HepG2 (cell line): ENCODE measurements at regions not wholly inside any gene's neighbourhood (a gene's known extent, or its start where the extent isn't known, plus 50 kb on each side); places are given as distances from the start of the nearest gene placed in this dataset.

Experiments
- ATAC-seq: fragments of 200-7000 bp; cut with Tn5 transposase; 3 replicates; pipeline ENCODE4 v1.9.1; 2020; ENCODE audit warnings: mild to moderate bottlenecking, moderate library complexity
- BruUV-seq: library from RNA; stranded (reverse); fragments of 400-500 nt; replicated peaks from 2 replicates; lab custom pipeline; 2021; lab: Mats Ljungman, UMichigan
- CTCF ChIA-PET: fragments of 300-600 bp; formaldehyde crosslinking; extraction: SDS; loops from one replicate; lab custom pipeline; 2021; ENCODE audit warnings: low total read pairs, inconsistent platforms, low intra/inter-chr PET ratio; lab: Yijun Ruan, JAX
- POLR2A ChIA-PET: fragments of 350-600 bp; sonication (Branson Sonifier 250); formaldehyde crosslinking; loops from one replicate; lab custom pipeline; 2020; ENCODE audit warnings: antibody characterized with exemption, inconsistent platforms; lab: Yijun Ruan, JAX
- DNase-seq: peaks from one replicate; pipeline ENCODE4 v3.0.0-alpha.2; 2015; ENCODE audit warnings: low spot score
- FAIRE-seq: peaks from 3 replicates; lab custom pipeline; 2011; peaks lifted over from hg19 to GRCh38; lab: Jason Lieb, UNC
- H2AFZ ChIP-seq: one replicate; pipeline ENCODE4 v1.6.1; 2011; ENCODE audit warnings: low read length, inconsistent platforms
- H3K27ac ChIP-seq: fragments of 300-600 bp; 3 replicates; pipeline ENCODE4 v1.8.0; 2011; ENCODE audit warnings: mixed run types, mild to moderate bottlenecking, mixed read lengths, low read length, inconsistent platforms; ENCODE audit not compliant: insufficient read depth; ENCODE audit errors: extremely low read length
- H3K27me3 ChIP-seq, 2 experiments: fragments of 200-600 bp in 1 of 2; 2 replicates in 1 of 2; 3 replicates in 1 of 2; pipeline versions ENCODE4 v1.6.0 to v1.8.0; 2011; ENCODE audit warnings: low read length in 2 of 2, mild to moderate bottlenecking in 2 of 2, moderate library complexity in 2 of 2, inconsistent platforms in 1 of 2; ENCODE audit not compliant: insufficient read depth in 2 of 2, control insufficient read depth in 1 of 2
- H3K36me3 ChIP-seq, 2 experiments: fragments of 200-600 bp in 1 of 2; replicated peaks in 1 of 2; 2 replicates in 1 of 2; 3 replicates in 1 of 2; pipeline versions ENCODE4 v1.5.1 to v1.8.0; 2011; ENCODE audit warnings: low read length in 2 of 2, inconsistent platforms in 1 of 2; ENCODE audit not compliant: insufficient read depth in 2 of 2, control insufficient read depth in 1 of 2
- H3K4me1 ChIP-seq: 2 replicates; pipeline ENCODE4 v1.5.1; 2012; ENCODE audit warnings: low read length, inconsistent platforms; ENCODE audit not compliant: insufficient read depth
- H3K4me2 ChIP-seq: 2 replicates; pipeline ENCODE4 v1.6.0; 2011; ENCODE audit warnings: low read depth, low read length, inconsistent platforms
- H3K4me3 ChIP-seq, 3 experiments: fragments of 200-600 bp in 1 of 3; sonication (generic), shearing (Covaris generic) in 1 of 3; replicated peaks in 1 of 3; 2 replicates each; pipeline ENCODE4 v1.5.1; 2011 to 2016; ENCODE audit warnings: low read length in 3 of 3, inconsistent platforms in 2 of 3, low read depth in 2 of 3, mild to moderate bottlenecking in 2 of 3, control low read depth in 1 of 3, mixed read lengths in 1 of 3; ENCODE audit not compliant: insufficient read depth in 1 of 3
- H3K79me2 ChIP-seq: one replicate; pipeline ENCODE4 v1.6.1; 2011; ENCODE audit warnings: low read length, inconsistent platforms; ENCODE audit not compliant: insufficient read depth
- H3K9ac ChIP-seq: 2 replicates; pipeline ENCODE4 v1.6.0; 2011; ENCODE audit warnings: mild to moderate bottlenecking, low read depth, low read length, inconsistent platforms; ENCODE audit not compliant: insufficient read depth
- H3K9me3 ChIP-seq: 2 replicates; pipeline ENCODE4 v1.5.1; 2012; ENCODE audit warnings: mild to moderate bottlenecking, low read length
- H4K20me1 ChIP-seq: 2 replicates; pipeline ENCODE4 v1.6.0; 2011; ENCODE audit warnings: inconsistent platforms, mild to moderate bottlenecking, low read length, moderate library complexity; ENCODE audit not compliant: insufficient read depth
- BRD4 ChIP-seq: sonication (generic); formaldehyde crosslinking; IDR thresholded peaks from 2 replicates; pipeline ENCODE4 v1.4.0; 2020; ENCODE audit warnings: missing genetic modification reagents
- FOSL2 ChIP-seq: sonication (generic); formaldehyde crosslinking; IDR thresholded peaks from 2 replicates; pipeline ENCODE4 v1.4.0; 2020; ENCODE audit warnings: missing genetic modification reagents
- THYN1 ChIP-seq: sonication (generic); formaldehyde crosslinking; IDR thresholded peaks from 2 replicates; pipeline ENCODE4 v1.8.1; 2023; ENCODE audit warnings: low read depth, mild to moderate bottlenecking, moderate library complexity, missing genetic modification reagents, borderline replicate concordance
- ZBTB20 ChIP-seq: sonication (generic); formaldehyde crosslinking; IDR thresholded peaks from 2 replicates; pipeline ENCODE4 v1.8.1; 2023; ENCODE audit warnings: missing genetic modification reagents, low read depth, mild to moderate bottlenecking, borderline replicate concordance
- ZNF20 ChIP-seq: sonication (generic); formaldehyde crosslinking; IDR thresholded peaks from 2 replicates; pipeline ENCODE4 v1.4.0; 2020; ENCODE audit warnings: mild to moderate bottlenecking, moderate library complexity, missing genetic modification reagents
- ZNF280B ChIP-seq: sonication (generic); formaldehyde crosslinking; IDR thresholded peaks from 2 replicates; pipeline ENCODE4 v1.5.0; 2020; ENCODE audit warnings: missing genetic modification reagents, mild to moderate bottlenecking, borderline replicate concordance
- ZNF883 ChIP-seq: sonication (generic); formaldehyde crosslinking; IDR thresholded peaks from 2 replicates; pipeline ENCODE4 v1.5.1; 2020; ENCODE audit warnings: mild to moderate bottlenecking, missing genetic modification reagents; ENCODE audit errors: not compliant biosample characterization
- WGBS: methylation state at CpG from one replicate; pipeline ENCODE4 v1.1.6; 2017; ENCODE audit warnings: low lambda C conversion rate; 5-methylcytosine and 5-hydroxymethylcytosine counted together
- in situ Hi-C: cut with HindIII; loops from 2 replicates; pipeline ENCODE4 v1.10.0; 2017; ENCODE audit warnings: low pct_unique_long_range_greater_than_20kb; ENCODE audit not compliant: extremely low pct_ligation_motif_present
- intact Hi-C: fragments of 100-400 bp; cut with micrococcal nuclease; formaldehyde crosslinking; loops from one replicate; pipeline ENCODE4 v1.10.0; 2022; ENCODE audit not compliant: unreplicated experiment
- TF ChIP-seq, protein P1 (sequence below): sonication (generic); formaldehyde crosslinking; IDR thresholded peaks from 2 replicates; pipeline ENCODE4 v1.4.0; 2020; ENCODE audit warnings: mild to moderate bottlenecking, missing genetic modification reagents

- POLR2A ChIA-PET = no interaction called here
- H3K4me2 ChIP-seq = no peak overlapping the region
- CTCF ChIA-PET = no interaction called here
- peaks cover 0 to 16% of the 10 kb centered on the region in 2 experiments; a peak in 4 of 5 replicates for H3K27me3 ChIP-seq
- H3K9ac ChIP-seq = no peak overlapping the region
- no peak for DNase-seq
- no peak for TF ChIP-seq ZNF883 (CRISPR knock-in tag)
- TF ChIP-seq, protein P1, sequence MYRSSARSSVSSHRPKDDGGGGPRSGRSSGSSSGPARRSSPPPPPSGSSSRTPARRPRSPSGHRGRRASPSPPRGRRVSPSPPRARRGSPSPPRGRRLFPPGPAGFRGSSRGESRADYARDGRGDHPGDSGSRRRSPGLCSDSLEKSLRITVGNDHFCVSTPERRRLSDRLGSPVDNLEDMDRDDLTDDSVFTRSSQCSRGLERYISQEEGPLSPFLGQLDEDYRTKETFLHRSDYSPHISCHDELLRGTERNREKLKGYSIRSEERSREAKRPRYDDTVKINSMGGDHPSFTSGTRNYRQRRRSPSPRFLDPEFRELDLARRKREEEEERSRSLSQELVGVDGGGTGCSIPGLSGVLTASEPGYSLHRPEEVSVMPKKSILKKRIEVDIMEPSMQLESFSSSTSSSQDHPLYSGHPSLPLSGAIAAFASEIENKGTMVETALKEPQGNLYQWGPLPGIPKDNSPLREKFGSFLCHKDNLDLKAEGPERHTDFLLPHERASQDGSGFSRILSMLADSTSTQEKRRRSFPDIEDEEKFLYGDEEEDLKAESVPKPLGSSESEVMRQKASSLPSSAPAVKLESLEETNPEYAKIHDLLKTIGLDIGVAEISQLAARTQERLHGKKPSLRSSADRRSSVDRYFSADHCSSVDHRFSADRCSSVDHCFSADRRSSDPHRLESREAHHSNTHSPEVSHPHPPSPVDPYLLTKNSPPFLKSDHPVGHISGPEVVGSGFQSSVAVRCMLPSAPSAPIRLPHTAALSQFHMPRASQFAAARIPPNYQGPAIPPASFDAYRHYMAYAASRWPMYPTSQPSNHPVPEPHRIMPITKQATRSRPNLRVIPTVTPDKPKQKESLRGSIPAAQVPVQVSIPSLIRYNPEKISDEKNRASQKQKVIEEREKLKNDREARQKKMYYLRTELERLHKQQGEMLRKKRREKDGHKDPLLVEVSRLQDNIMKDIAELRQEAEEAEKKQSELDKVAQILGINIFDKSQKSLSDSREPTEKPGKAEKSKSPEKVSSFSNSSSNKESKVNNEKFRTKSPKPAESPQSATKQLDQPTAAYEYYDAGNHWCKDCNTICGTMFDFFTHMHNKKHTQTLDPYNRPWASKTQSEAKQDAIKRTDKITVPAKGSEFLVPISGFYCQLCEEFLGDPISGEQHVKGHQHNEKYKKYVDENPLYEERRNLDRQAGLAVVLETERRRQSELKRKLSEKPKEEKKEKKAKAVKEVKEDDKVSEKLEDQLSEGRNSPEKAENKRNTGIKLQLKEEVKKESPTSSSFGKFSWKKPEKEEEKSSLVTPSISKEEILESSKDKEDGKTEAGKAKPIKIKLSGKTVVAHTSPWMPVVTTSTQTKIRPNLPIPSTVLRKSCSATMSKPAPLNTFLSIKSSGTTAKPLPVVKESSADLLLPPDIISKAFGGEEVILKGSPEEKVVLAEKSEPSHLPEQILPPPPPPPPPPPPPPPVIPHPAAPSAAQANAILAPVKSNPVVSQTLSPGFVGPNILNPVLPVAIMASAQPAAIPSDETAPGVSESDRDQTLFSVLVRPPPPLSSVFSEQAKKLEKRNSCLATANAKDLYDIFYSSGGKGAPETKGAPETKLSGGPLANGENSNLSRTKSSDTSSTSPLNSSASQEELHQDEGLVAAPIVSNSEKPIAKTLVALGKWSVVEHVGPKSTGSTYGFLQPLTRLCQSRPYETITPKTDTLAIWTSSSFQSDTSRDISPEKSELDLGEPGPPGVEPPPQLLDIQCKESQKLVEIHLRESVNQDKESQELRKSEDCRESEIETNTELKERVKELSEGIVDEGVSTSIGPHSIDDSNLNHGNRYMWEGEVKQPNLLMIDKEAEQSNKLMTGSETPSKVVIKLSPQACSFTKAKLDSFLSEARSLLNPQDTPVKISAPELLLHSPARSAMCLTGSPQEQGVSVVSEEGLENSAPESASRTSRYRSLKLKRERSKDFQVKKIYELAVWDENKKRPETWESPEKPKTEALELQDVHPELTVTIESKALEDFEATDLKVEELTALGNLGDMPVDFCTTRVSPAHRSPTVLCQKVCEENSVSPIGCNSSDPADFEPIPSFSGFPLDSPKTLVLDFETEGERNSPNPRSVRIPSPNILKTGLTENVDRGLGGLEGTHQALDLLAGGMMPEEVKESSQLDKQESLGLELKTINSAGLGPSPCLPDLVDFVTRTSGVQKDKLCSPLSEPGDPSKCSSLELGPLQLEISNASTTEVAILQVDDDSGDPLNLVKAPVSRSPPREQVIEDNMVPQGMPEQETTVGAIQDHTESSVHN (CRISPR knock-in tag) = no peak
- no peak for TF ChIP-seq ZNF280B (CRISPR knock-in tag)
- no peak for TF ChIP-seq FOSL2 (CRISPR knock-in tag)
- TF ChIP-seq BRD4 (CRISPR knock-in tag) = no peak
- no peak for TF ChIP-seq THYN1 (CRISPR knock-in tag)
- TF ChIP-seq ZNF20 = no peak
- TF ChIP-seq ZBTB20 (CRISPR knock-in tag) = no peak
- TF ChIP-seq, all 625 proteins: peak for 0
- no TSS peak for BruUV-seq
- H4K20me1 ChIP-seq = no peaks in the 10 kb centered on the region
- ATAC-seq (no peak), FAIRE-seq (no peak)
- H3K9me3 ChIP-seq = no peaks in the 10 kb centered on the region
- H3K4me3 ChIP-seq = no peak overlapping the region
- 15% methylated on average over 4 of the region's 4 CpGs for WGBS
- H2AFZ ChIP-seq = no peak overlapping the region
- intact Hi-C loops = no loop called here
- no peaks in the 10 kb centered on the region for H3K79me2 ChIP-seq
- H3K4me1 ChIP-seq = peaks cover 8% of the 10 kb centered on the region; the same call in 1 of the 2 replicates
- no peaks in the 10 kb centered on the region for H3K36me3 ChIP-seq
- H3K27ac ChIP-seq = no peak overlapping the region
- in situ Hi-C loops = loop anchor here (10.0 kb wide), 1 partner anchor 1131 kb away; no protein-coding TSS in a partner anchor
Observed at GRCh38 chr12:115756271-115756670, 521.2 kb downstream of the MED13L start.
